Activated CD4-positive, alpha-beta T cell treated with anti-CD3 and anti-CD28 coated beads for 36 hours (primary cell): ENCODE measurements at regions not wholly inside any gene's neighbourhood (a gene's known extent, or its start where the extent isn't known, plus 50 kb on each side); places are given as distances from the start of the nearest gene placed in this dataset.

Experiments
- ATAC-seq: fragments of 200-7000 bp; cut with Tn5 transposase; one replicate; pipeline ENCODE4 v1.10.0; 2021; ENCODE audit warnings: mild to moderate bottlenecking, moderate library complexity
- CTCF ChIA-PET: fragments of 350-600 bp; sonication (Branson Sonifier 250); formaldehyde crosslinking; loops from one replicate; lab custom pipeline; 2021; ENCODE audit warnings: antibody characterized with exemption; lab: Charles Lee
- POLR2A ChIA-PET: fragments of 350-600 bp; sonication (Branson Sonifier 250); formaldehyde crosslinking; loops from one replicate; lab custom pipeline; 2021; ENCODE audit warnings: antibody characterized with exemption, inconsistent platforms; lab: Charles Lee
- DNase-seq: peaks from one replicate; pipeline ENCODE4 v3.0.0-alpha.2; 2020
- H3K27ac Mint-ChIP-seq: one replicate; pipeline ENCODE4 v1.8.0; 2021; ENCODE audit warnings: mixed read lengths
- H3K27me3 Mint-ChIP-seq: one replicate; pipeline ENCODE4 v1.8.0; 2021; ENCODE audit warnings: mixed read lengths
- H3K36me3 Mint-ChIP-seq: one replicate; pipeline ENCODE4 v1.8.0; 2021; ENCODE audit warnings: low read depth, mixed read lengths
- H3K4me1 Mint-ChIP-seq: one replicate; pipeline ENCODE4 v1.8.0; 2021; ENCODE audit warnings: mixed read lengths
- H3K4me3 Mint-ChIP-seq: one replicate; pipeline ENCODE4 v1.8.0; 2021; ENCODE audit warnings: mild to moderate bottlenecking, moderate library complexity, mixed read lengths
- H3K9me3 Mint-ChIP-seq: one replicate; pipeline ENCODE4 v1.8.0; 2021; ENCODE audit warnings: low read depth, mixed read lengths
- intact Hi-C, 2 experiments: fragments of 100-400 bp; cut with DNase I in 1 of 2; cut with micrococcal nuclease in 1 of 2; formaldehyde crosslinking; loops; one replicate each; pipeline versions ENCODE4 v1.14.2 to v1.15.1; 2022 to 2024; cut with DNase I, micrococcal nuclease

DNA sequence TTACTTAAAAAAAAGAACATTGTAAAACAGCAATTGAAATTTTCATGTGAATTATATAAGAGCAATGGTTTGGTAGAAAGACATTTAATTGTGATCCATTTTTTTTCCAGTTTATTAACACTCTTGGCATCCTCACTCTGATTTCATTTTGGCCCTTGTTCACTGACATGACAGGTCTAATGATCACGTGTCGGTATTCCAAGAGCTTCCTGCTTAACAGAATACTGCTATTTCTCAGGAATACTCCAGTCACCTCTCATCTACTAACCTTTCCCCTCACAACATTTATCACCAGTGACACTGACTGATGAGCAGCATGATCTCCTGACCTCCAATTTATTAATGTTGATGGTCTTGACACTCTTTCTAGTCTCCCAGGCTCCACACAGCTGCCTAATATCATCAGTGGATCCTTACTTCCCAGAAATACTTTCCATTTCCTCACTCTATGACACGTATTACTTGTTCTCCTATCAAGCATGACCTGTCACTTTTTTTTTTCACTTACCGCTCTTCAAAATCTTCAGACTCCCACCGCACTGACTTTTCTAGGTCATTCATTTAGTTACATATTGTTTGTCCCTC, 847.8 kb upstream of the SLIT2 start:
- Mint-ChIP-seq H3K9me3 (peaks cover 8% of the 10 kb centered on the region), H3K27me3 (no peaks in the 10 kb centered on the region), H3K36me3 (no peaks in the 10 kb centered on the region), H3K4me1 (no peaks in the 10 kb centered on the region), H3K27ac (no peak overlapping the region), H3K4me3 (no peak overlapping the region)
- ChIA-PET CTCF (no interaction called here), POLR2A (no interaction called here)
- DNase-seq = no peak
- ATAC-seq = no peak
- intact Hi-C loops = no loop called here

DNA sequence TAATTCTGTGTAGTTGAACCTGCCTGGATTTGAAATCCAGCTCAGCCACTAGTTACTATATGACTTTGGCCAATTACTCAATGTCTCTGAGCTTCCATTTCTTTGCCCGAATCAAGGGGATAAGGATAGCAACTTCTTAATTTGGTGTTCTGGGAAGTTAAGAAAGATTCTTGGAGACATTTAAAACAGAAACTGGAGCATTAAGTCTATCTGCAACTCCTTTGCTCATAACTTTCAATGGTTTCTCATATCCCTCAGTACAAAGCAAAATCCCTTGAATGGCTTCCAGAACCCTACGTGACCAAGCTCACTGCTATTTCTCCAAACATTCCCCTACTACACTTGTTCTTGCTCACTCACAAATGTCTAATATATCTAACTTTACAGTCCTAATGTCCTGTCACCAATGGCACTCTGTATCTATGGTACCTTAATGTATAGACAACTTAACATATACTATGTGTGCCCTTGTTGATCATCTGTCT, 849.1 kb upstream of the SLIT2 start:
- DNase-seq (no peak), ATAC-seq (no peak)
- CTCF ChIA-PET = no interaction called here
- Mint-ChIP-seq H3K9me3 (peaks cover 4% of the 10 kb centered on the region), H3K4me3 (no peak overlapping the region), H3K27me3 (no peaks in the 10 kb centered on the region), H3K4me1 (no peaks in the 10 kb centered on the region), H3K27ac (no peak overlapping the region), H3K36me3 (no peaks in the 10 kb centered on the region)
- POLR2A ChIA-PET = no interaction called here
- intact Hi-C loops = no loop called here

DNA sequence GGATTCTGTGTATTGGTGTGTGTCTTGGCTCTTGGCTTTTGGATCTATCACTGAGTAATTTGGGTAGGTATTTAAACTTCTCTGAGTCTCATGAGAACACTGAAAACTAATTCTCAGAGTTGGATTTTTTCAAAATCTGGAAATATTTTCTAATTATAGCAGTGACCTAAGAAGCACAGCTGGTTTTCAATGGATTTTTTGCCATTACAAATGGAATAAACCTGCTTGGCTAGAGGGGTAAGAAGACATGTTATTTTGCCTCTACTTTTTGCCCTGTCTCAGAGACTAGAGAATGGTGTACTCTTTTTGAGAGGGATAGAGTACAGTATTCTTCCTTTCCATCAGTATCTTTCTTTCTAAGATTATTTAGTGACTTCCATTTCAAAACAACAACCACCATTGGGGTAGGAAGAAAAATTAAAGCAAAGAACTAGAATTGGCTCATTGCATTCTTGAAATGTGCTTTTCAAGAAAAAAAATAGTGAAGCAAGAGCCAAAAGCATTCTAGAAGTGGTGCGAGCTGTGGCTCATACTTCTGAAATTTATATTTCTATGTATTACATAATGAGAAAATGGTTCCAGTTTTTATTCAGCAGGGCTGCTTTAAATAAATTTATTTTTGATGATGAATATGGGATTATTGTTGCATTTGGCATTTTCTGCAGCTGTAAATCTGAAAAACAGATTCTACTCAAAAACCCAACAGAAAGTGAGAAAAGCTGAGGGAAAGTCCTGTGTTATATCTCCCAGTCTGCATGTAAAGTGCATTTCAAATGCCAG, 850.2 kb upstream of the SLIT2 start:
- Mint-ChIP-seq H3K9me3 (peaks cover 2% of the 10 kb centered on the region), H3K4me1 (no peaks in the 10 kb centered on the region), H3K27ac (no peak overlapping the region), H3K27me3 (no peaks in the 10 kb centered on the region), H3K36me3 (no peaks in the 10 kb centered on the region), H3K4me3 (no peak overlapping the region)
- ChIA-PET POLR2A (no interaction called here), CTCF (no interaction called here)
- DNase-seq = no peak
- no peak for ATAC-seq
- intact Hi-C loops = no loop called here

DNA sequence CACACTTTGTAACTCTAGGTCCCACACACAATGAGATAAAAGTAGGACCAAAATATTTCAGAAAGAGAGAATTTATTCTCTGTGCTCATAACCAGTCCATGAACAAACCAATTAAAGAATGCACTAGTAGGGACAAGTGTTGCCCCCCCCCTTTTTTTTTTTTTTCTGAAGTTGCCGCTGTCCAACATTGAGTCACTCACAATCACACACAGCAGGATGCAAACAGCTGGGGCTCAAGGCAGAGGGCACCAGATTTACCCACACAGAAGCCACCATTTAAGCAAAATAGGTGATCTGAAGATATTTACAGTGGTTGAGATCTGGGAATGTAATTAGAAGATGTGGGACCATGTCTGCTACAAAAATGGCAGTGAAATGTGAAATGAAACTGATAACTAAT, 850.9 kb upstream of the SLIT2 start:
- Mint-ChIP-seq H3K4me3 (no peak overlapping the region), H3K4me1 (no peaks in the 10 kb centered on the region), H3K27me3 (no peaks in the 10 kb centered on the region), H3K9me3 (peaks cover 2% of the 10 kb centered on the region), H3K36me3 (no peaks in the 10 kb centered on the region), H3K27ac (no peak overlapping the region)
- ATAC-seq (no peak), DNase-seq (no peak)
- ChIA-PET POLR2A (no interaction called here), CTCF (no interaction called here)
- intact Hi-C loops = no loop called here

DNA sequence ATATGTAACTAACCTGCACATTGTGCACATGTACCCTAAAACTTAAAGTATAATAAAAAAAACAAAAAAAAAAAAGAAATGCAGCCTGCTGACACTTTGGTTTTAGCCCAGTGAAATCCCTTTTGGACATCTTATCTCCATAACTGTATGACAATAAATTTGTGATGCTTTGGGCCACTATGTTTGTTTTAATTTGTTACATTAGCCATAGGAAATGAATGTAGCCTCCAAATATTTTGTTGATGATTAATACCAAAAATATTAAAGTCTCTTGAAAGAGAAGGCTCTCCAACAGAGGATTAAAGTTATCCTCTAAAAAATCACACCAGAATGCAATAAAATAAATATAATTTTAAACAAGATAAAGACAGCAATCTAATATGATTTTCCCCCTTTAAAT, 852.7 kb upstream of the SLIT2 start:
- peaks cover 2% of the 10 kb centered on the region for H3K9me3 Mint-ChIP-seq
- CTCF ChIA-PET = no interaction called here
- H3K27me3 Mint-ChIP-seq = no peaks in the 10 kb centered on the region
- H3K4me3 Mint-ChIP-seq = no peak overlapping the region
- no peak for ATAC-seq
- no peak for DNase-seq
- intact Hi-C loops = no loop called here
- H3K4me1 Mint-ChIP-seq = no peaks in the 10 kb centered on the region
- H3K36me3 Mint-ChIP-seq = no peaks in the 10 kb centered on the region
- POLR2A ChIA-PET = no interaction called here
- no peak overlapping the region for H3K27ac Mint-ChIP-seq

DNA sequence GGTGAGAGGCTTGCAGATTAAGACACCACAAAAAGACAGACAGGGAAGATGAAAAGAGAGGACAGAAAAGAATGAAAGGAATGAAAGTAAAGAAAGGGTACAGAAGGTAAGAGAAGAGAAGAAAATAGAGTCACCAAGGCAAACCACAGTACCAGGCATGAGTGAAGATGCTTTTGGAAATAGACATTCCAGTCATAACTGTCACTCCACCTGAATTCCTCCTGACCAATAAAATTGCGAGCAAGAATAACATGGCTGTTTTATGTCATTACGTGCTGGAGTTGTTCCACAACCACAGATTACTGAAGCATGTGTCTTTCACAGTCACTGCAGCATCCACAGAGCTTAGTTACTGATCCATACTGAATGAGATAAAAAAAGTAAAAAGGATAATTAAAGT, 864.9 kb upstream of the SLIT2 start:
- DNase-seq = no peak
- ChIA-PET CTCF (no interaction called here), POLR2A (no interaction called here)
- Mint-ChIP-seq H3K9me3 (peaks cover 22% of the 10 kb centered on the region), H3K27me3 (no peaks in the 10 kb centered on the region), H3K4me3 (no peak overlapping the region), H3K36me3 (no peaks in the 10 kb centered on the region), H3K4me1 (no peaks in the 10 kb centered on the region), H3K27ac (no peak overlapping the region)
- no peak for ATAC-seq
- intact Hi-C loops = no loop called here

DNA sequence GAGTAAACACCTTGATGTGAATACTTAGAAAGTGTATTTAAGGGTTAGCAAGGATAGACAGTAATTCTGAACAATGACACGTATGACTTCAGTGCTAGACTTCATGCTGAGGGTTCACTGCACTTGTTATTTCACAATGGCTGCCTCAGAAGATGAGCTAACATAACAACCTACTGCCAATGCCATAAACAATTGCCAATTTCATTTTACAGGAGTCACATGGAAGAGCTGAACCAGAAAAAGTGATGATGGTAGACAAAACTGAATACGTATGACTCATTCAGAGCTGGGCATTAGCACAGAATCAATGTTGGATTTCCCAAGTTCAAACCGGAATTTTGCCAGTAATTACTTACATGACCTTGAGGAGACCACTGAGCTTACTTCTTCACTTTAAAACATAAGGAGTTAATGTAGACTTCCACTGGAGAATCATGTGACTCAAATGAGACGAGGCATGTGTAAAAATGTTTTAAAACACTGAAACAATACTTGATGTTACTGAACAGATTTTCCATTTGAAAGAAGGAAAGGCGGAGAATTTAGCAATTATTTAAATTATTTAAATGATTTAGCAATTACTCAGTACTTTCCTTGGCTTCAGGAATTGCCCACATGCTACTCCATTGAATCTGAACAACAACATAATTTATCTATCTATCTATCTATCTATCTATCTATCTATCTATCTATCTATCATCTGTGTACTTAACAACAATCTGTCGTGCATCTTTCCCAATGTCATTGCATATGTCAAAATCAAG, 868.5 kb upstream of the SLIT2 start:
- no peak for ATAC-seq
- DNase-seq = no peak
- H3K9me3 Mint-ChIP-seq = peaks cover 17% of the 10 kb centered on the region
- intact Hi-C loops = no loop called here
- H3K27ac Mint-ChIP-seq = no peak overlapping the region
- no peaks in the 10 kb centered on the region for H3K27me3 Mint-ChIP-seq
- ChIA-PET CTCF (no interaction called here), POLR2A (no interaction called here)
- H3K4me1 Mint-ChIP-seq = no peaks in the 10 kb centered on the region
- no peaks in the 10 kb centered on the region for H3K36me3 Mint-ChIP-seq
- no peak overlapping the region for H3K4me3 Mint-ChIP-seq

DNA sequence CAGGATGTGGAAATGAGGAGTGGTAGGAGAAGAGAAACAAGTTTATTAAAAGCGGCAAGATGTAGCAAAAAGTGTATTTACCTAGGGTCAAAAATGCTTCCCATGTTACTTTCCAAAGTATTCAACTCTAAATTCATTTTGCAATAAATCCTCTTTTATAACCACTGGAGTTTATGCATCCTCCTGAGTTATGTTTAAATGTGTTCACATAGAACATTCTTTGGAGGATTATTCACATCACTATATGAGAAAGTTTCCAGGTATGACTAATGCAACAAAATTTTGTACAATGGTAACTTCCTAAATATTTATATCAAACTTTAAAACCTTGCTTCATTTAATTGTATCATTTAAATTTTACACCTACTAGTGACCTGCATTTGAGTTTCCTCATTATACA, 870.6 kb upstream of the SLIT2 start:
- H3K9me3 Mint-ChIP-seq = peaks cover 14% of the 10 kb centered on the region
- H3K4me3 Mint-ChIP-seq = no peak overlapping the region
- H3K27me3 Mint-ChIP-seq = no peaks in the 10 kb centered on the region
- intact Hi-C loops = no loop called here
- H3K4me1 Mint-ChIP-seq = no peaks in the 10 kb centered on the region
- no peak for ATAC-seq
- H3K36me3 Mint-ChIP-seq = no peaks in the 10 kb centered on the region
- POLR2A ChIA-PET = no interaction called here
- CTCF ChIA-PET = no interaction called here
- no peak for DNase-seq
- no peak overlapping the region for H3K27ac Mint-ChIP-seq

DNA sequence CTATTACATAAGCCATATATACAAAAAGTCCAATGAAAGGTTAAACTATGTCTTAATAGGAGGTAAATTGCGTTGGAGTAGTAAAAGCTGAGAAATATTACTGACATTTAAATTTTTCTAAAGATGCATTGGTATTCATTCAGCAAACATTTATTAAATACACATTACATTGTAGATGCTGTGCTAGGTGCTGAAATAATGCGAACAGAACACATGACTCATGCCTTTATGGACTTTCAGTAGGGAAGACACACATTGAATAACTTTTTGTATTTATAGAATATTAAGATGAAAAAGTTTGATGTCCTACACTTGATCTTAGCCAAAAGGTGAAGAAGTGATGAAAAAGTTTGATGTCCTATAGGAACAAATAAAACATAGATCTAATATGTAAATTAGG, 871.1 kb upstream of the SLIT2 start:
- Mint-ChIP-seq H3K27me3 (no peaks in the 10 kb centered on the region), H3K9me3 (peaks cover 14% of the 10 kb centered on the region), H3K4me1 (no peaks in the 10 kb centered on the region), H3K27ac (no peak overlapping the region), H3K36me3 (no peaks in the 10 kb centered on the region), H3K4me3 (no peak overlapping the region)
- no peak for DNase-seq
- intact Hi-C loops = no loop called here
- POLR2A ChIA-PET = no interaction called here
- CTCF ChIA-PET = no interaction called here
- no peak for ATAC-seq

DNA sequence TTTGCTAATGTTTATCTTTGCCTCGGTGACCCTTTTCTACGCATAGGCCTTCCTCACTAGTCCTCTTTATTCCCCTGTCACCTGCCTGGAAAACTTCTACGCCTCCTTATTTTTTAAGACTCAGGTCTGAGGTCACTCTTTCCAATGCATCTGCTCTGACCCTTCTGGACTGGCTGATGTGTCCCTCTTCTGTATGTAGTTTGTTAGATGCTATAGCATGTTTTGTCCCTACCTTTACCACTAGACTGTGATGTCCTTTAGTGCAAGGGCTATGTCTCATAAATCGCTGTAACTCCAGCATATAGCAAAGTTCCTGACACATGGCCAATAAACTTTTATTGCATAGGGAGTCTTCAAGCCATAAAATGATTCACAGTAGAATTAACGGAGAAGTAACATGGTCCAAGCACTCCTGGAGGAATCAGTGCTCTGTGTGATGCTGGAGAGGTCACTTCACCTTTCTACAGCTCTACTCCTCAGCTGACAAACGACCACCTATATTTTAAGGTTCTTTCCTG, 872.5 kb upstream of the SLIT2 start:
- no peaks in the 10 kb centered on the region for H3K36me3 Mint-ChIP-seq
- no peaks in the 10 kb centered on the region for H3K4me1 Mint-ChIP-seq
- H3K27me3 Mint-ChIP-seq = no peaks in the 10 kb centered on the region
- H3K9me3 Mint-ChIP-seq = peaks cover 12% of the 10 kb centered on the region
- DNase-seq (no peak), ATAC-seq (no peak)
- no peak overlapping the region for H3K4me3 Mint-ChIP-seq
- CTCF ChIA-PET = no interaction called here
- POLR2A ChIA-PET = no interaction called here
- intact Hi-C loops = no loop called here
- no peak overlapping the region for H3K27ac Mint-ChIP-seq

DNA sequence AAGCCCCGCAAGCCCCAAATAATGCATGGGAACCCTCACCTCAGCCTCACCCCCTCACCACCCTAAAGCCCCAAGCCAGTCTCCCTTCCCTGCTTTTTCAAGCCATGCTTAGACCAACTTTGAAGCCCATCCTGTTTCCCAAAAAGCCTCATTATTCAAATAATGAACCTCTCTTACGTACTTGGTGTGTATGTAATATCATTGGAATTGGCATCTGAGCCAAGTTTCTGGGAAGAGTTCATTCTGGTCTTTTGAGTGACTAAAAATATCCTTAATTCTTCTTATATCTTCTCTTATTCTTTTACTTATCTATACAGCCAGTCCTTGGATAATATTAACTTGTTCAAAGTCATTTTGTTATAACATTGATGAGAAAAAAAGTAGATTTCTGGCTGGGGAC, 875.8 kb upstream of the SLIT2 start:
- Mint-ChIP-seq H3K27ac (no peak overlapping the region), H3K9me3 (peaks cover 2% of the 10 kb centered on the region), H3K4me3 (no peak overlapping the region), H3K27me3 (no peaks in the 10 kb centered on the region), H3K4me1 (no peaks in the 10 kb centered on the region), H3K36me3 (no peaks in the 10 kb centered on the region)
- ATAC-seq (no peak), DNase-seq (no peak)
- CTCF ChIA-PET = no interaction called here
- POLR2A ChIA-PET = no interaction called here
- intact Hi-C loops = no loop called here
